NCI-H1105 (cell line): ENCODE measurements at regions not wholly inside any gene's neighbourhood (a gene's known extent, or its start where the extent isn't known, plus 50 kb on each side); places are given as distances from the start of the nearest gene placed in this dataset.

ENCODE experiments used
- DNase-seq: peaks from one replicate; lab custom pipeline; 2025; lab: John Stamatoyannopoulos, UW

DNA sequence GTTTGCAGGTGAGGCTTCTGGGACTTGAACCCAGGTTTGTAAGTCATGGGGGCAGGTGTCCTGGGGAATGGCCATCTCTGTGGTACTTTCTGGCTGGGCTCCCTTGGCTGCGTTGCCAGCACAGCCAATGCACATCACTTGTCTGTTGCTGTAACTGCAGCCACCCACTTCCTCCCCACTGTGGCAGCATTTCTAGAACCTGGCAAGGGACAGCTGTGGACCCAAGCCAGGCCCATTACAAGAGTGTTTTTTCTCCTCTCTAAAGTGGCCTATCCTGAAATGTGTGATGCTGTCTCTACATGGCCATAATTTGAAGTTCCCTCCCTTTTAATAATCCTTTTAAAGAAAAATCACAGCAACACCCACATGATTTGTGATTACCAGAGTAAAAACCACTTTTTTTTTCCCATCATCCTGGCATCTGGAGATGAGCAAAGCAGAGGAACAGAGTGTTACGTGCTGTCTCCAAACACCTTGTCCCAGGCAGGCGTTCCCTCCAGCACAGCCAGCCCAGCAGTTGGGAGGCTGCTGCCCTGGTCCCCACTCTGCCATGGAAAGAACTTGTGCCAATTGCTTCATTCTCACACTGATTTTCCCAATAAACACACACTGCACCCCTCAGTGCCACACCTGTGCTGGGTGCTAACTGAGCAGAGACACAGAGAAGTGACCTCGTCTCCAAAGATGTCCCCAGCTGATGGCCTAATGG is 360.6 kb upstream of the USP24 start:
- no peak for DNase-seq

DNA sequence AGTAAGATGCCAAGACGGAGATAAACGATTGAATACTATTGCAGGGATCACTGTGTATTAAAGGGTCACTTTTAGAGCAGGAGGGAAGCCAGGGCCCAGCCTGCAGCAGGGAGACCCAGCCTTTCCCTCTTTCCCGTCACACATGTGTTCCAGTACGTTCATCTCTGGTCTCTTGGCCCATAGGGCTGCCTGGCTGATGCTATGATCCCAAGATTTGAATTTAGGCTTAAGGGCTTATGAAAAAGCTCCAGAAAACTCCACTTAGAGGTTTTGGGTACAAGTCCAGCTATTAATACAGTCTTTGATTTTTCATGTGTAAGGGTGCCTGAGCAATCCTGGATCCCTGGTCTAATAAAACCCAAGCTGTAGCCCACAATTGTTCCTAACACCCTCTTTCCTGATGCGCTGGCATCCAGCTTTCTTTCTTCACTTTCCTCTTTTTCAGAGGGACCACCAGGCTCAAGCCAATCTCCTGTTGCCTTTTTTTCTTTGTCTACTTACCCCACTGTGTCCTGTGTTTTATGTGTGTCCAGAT is 359.6 kb upstream of the USP24 start:
- no peak for DNase-seq

DNA sequence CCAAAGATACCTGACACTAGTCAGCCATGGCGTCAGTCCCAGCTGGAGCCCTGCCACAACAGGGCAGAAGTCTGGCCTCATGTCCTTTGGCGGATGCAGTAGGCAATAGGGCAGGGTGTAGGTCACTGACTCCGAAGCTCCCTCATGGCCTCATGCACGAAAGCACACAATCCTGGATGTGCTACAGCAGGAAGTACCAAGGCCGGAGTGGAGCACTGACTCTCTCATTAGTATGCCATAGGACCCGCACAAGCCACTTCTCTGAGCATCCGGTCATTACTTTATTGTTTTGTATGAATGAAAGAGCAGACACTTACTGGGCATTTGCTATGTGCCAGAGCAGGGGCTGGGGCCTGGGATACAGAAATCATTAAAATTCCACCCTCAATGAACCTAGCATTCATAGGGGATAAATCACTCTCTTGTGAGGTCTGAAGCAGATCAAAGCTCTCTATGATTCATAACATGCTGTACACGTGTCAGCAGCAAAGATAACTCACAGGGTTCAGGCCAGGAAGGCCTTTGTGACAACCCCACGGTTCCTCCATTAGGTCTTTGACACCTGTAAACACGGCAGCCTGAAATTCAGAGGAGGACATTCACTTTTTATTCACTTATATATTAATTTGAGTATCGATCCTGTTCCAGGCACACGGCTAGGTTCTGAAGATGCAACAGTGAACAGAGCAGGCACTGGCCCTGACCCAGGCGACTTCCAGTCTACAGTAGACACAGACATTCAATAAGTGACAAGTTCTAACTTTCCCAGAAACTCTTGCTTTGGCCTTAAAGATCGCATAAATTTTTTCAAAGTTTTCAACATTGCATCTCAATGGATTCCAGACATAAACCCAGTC is 357.9 kb upstream of the USP24 start:
- no peak for DNase-seq

DNA sequence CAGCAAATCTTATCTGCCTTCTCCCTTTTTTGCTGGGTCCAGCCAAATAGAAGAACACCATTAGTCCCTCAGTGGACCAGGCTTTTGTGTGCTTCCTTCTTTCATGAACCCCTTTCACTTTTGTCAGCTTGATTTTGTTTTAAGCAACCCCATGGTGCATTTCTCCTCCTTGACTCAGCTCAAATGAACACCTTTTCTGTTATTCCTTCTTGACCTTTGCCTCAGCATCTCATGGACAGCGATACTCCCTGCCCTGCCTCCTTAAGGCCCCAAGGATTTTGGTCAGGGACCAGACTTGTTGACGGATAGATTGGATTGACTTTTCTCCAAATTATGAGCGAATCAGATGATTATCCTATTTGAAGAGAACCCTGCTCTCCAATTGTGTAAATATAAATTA is 356.6 kb upstream of the USP24 start:
- no peak for DNase-seq

DNA sequence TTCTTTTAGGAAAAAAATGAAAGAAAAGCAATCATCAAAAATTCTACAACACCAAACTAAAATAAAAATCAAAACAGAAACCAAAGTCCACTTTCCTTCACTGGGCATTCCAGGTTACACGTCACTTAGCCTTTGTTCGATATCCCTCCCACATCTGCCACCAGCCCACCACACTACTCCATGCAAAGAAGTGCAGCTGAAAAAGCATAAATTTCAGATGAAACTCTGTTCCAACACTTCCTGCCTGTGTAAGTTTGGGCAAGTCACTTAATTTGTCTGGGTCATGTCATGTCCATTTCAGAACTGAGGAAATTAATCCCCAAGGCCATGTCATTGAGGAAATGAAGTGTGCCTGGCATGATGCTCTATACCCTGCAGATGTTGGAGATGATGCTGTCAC is 354.3 kb upstream of the USP24 start:
- DNase-seq = no peak

DNA sequence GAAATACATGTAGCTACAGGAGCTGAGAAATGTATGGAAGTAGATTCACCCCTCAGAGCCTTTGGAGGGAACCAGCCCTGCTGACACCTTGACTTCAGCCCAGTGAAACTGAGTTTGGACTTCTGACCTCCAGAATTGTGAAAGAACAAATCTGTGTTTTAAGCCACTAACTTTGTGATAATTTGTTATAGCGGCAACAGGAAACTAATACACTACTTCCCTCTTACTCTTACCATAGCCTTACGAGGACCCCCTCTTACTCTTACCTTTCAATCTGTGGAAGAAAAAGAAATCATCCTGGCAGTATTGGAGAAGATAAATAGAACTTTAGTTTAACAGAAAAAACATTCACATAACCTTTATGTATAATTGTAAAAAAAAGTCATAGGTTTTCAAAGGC is 353.6 kb upstream of the USP24 start:
- no peak for DNase-seq

DNA sequence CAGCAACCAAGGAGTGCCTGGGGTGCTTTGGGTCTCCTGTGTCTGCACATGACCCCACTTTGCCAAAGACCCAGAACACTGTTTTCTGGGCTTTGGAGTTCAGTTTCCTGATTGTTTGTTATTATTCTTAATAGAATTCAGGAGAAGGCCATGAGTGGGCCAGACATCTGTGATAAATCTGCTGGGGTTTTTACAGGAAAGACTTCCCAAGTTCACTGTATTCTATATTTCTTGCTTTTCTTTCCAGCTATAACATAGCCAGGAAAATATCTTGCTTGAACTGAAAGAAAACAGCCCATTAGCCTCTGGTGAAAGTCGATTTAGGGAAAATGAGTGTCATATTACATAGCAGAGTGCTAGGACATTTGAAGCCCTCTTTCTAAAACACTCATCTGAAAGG is 345.1 kb upstream of the USP24 start:
- peak; percentile 6 for DNase-seq

DNA sequence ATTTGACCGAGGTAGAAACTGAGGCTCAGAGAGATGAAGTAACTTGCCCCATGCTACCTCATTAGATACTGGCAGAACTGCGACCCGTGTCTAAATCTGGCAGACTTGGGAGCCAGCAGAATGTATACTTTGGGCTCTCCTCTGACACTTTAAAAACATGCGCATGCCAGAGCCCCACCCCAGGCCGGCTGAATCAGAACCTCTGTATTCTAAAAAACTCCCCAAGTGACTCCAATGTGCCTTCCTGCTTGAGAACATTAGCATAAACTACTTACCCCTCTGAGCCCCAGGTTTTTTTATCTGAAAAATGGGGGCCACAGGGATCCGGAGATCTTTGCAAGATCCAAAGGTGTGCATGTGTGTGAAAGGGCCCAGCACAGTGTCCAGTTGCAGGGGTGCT is 344.7 kb upstream of the USP24 start:
- DNase-seq = no peak

DNA sequence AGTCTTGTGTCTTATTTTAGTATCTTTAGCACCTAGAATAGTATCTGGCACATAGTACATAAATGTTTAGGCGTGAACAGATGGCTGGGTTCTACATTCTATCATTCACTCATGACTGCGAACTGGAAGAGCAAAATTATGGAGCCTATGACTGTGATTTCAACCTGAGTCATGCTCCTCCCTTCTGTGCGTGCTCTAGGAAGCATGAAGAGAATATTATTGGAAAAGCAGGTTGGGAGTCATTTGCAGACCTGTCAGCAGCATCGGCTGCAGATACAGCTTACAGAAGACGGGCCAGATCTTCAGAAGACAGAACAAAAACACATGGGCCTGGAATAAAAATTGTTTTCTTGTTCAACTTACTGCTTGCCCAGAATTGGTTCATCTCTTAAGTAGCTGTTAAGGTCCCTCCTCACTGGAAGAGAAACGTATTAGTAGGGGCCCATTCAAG is 344.0 kb upstream of the USP24 start:
- no peak for DNase-seq

DNA sequence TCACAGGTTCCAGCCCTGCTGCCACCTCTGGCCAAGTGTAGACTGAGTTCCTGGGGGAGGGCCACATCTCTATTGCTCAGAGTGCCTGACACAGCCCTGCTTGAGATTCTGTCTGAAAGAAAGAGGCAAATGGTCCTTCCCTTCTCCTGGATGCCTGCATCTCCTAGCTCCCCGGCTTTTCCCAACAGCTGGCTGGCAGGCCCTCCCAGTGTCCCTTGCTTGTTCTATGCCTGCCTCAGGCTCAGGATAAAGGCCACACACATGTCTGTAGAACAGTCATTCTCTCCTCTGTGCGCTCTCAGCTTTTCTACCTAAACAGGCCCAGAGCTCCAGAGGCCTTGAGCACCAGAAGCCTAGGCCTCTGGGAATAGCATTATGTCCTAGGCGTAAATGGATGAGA is 343.4 kb upstream of the USP24 start:
- DNase-seq = no peak

DNA sequence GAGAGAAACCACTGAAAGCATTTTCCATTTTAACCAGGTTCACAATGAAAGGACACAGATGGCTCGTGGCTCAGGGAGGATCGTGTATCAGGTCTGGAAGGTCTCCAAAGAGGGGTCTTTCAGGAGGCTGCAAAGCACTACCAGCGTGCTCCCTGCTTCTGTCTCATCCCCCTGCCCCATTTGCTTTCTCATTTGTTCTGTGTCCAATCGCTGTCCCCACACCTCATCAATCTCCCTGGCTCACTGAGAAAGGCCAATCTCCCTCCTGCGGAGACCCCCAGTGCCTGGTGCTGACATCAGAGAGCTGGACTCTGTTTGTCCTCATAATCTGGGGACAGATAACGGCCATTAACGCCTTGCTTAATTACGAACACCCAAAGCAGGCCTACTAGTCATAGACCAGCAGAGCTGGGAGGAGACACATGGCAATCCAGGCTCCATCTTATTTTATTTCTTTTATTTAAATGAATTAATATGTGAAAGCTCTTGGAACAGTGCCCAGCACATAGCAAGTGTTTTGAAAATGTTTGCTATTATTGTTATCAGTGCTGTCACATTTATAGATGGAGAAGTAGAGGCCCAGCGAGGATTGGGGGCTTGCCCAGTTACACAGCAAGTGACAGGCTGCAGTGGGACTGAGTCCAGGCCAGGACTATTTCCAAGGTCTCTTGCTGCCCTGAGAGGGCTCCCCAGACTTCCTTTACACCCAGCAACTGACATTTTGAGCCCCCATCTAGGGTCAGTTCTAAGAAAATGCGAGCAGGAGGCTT is 341.0 kb upstream of the USP24 start:
- DNase-seq = no peak

DNA sequence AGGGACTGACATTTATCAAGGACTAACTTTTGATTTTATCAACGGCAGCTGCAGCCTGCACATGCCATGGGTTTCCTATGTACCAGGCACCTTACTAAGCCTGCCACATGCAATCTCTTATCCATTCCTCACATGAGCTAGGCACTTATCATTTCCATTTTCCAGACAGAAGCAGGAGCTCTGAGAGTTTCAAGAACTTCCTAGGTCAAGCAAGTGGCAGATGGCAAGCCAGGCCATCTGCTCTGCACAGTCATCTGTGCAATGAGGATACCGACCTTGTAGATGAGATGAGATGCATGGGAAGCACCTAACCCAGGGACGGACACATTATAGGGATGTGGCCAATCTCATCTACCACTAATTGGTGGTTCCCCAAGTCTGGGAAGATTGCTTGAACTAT is 339.4 kb upstream of the USP24 start:
- no peak for DNase-seq

DNA sequence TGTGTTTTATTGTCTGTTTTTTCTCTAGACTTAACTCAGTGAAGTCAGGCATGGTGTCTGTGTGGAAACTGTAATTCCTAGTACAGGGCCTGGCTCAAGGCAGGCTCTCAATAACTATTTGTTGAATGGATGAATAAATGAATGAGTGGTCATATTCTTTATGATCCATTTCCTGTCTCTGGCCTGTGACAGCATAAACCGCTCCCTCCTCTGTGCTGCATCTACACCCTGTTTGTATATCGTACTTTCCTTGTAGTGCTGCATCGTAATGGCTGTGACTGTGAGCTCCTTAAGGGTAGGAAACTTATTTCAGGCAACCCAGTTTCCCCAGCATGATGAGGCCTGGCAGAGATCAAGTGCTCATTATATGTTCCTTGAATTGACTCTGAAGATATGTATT is 337.5 kb upstream of the USP24 start:
- no peak for DNase-seq

DNA sequence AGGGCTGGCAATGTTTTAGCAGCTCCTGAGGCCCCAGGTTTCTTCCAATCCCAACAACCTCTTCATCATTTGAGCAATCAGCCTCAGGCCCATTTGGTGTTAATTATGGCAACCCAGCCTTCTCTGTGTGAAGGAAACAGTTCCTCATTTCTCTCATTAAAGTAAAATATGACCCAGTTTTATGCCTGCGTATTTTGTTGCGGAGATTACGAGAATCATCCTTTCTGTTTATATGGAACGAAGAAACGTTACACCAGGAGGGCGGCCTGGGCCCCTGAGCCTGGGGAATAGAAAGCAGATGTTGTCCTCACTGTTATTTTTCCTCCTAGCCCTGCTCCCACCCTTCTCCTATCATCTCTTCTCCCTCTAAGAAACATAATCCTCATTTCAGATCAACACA is 332.2 kb upstream of the USP24 start:
- no peak for DNase-seq

DNA sequence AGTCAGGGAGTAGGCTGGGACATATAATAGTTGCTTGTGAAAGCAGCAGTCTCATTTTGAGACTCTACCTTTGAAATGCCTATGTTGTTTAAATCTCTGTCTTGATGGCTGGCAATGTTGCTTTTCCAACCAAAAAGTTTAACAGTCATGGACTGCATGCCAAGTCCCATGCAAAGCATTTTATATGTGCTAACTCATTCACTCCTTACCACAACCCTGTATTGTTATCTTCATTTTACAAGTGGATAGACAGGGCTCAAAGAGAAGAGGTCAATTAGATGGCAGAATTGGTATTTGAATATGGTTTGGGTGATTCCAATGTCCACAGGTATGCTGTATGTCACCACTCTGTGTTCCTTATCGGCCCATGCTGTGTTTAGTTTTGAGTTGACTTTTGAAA is 331.4 kb upstream of the USP24 start:
- no peak for DNase-seq

DNA sequence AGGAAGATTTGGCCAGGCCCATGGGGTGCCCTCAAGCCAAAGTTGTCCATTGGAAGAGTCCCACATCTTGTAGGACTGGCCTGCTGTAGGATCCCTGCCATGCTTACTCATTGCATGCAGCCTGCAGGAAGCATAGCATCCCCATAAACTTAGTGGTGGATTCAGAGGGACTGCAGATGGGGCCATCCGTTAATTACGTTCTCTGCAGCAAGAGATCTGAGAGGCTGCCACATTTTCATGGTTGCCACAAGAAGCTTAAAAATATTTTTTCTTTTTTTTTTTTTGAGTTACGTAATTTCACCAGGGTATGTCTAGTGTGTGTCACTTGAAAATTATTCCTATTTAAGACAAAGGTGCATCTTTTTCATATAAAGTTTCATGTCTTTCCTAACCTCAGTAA is 329.7 kb upstream of the USP24 start:
- no peak for DNase-seq

DNA sequence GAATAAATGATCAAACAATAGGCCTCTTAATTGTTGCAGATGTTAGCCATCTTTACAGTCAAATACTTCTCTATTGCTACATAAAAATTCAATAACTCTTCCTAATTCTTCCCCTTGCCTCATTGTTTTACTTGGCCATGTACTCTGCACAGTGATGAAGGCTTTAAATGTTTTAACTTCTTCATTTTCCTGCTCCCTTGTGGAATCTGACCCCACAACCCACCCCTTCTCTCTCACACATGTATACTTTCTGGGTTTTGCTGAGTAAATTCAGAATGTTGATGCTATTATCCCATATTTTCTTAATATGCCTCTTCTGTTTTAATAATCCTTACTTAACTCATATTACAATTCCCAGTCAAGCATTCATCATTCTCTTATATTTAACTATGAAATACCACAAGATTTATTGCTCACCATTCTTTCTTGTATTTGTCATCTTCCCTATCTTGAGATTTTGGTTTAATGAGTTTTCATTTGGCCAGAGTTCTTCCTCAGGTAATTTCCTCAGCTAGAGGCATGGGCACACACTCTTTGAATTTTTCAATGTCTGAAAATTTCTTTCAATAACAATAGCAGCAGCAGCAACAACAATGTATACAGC is 327.8 kb upstream of the USP24 start:
- no peak for DNase-seq

DNA sequence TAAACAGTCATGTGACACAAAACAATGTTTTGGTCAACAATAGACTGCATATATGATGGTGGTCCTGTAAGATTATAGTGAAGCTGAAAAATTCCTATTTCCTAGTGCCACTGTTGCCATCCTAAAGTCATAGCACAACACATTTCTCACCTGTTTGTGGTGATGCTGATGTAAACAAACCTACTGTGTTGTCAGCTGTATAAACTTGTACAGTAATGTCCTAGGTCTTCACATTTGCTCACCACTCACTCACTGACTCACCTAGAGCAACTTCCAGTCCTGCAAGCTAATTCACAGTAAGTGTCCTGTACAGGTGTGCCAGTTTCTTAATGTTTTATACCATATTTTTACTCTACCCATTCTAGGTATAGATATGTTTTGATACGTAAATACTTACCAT is 326.1 kb upstream of the USP24 start:
- no peak for DNase-seq

DNA sequence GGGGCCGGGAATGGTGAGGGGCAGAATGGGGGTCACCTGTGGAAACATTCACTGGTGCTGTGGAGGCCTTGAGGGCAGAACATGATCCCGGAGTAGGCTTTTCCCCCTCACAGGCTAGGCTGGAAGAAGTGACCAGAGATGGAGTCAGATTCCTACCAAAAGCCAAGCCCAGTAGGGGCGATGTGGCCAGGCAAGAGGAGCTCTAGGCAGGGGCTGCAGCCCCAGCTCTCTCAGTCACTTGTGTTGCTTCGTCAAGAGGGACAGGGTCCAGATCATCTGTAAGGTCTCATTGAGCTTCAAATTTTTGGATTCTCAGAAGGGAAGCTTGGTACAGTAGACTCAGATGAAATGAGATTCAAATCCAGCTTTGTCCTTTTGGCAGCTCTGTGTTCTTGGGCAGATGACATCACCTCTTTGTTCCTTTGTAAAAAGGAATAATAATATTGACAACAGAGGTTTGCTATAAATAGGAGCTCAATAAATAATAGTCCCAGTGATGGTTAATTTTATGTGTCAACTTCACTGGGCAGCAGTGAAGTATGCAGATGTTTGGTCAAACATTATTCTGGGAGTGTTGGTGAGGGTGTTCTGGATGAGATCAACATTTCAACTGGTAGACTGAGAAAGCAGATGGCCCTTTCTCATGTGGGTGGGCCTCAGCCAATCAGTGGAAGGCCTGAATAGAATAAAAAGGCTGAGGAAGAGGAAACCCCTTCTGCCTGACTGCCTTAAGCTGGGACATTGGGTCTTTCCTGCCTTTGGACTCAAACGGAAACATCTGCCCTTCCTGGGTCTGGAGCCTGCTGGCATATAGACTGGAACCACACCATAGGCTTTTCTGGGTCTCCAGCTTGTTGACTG is 324.7 kb upstream of the USP24 start:
- DNase-seq = no peak

DNA sequence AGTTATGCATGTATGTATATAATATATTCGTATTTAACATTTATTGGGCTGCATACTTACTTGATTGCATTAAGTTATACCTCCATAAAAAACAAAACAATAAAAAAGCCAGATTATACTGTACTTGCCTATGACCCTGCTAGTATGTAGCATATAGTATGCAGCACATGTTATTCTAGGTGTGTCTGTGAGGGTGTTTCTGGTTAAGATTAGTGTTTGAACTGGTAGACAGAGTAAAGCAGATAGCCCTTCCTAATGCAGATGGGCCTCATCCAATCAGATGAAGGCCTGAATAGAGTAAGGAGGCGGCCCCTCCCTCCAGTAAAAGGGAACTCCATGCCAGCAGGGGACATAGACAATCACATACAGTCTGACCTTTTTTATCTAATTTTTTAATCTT is 323.3 kb upstream of the USP24 start:
- DNase-seq = no peak

DNA sequence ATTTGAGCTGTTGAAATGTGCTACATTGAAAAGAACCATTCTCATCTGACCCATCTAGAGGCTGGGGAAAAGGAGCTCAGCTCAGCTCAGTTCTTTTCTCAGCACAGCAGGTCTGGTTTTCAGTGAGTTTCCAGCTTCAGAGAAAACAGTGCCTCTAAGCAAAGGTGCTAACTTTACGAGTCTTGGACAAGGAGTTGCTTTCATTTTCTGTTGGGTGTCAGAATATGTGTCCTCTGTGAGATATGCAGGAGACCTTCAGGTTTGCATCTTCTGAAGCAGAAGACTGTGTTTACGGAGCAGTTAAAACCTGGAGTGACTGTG is 321.3 kb upstream of the USP24 start:
- no peak for DNase-seq
